KBM-7 (cell line): ENCODE measurements at regions not wholly inside any gene's neighbourhood (a gene's known extent, or its start where the extent isn't known, plus 50 kb on each side); places are given as distances from the start of the nearest gene placed in this dataset.

Experiments
- DNase-seq: peaks from one replicate; pipeline ENCODE4 v3.0.0-alpha.2; 2015
- in situ Hi-C: fragments of 300-500 bp; cut with MboI; formaldehyde crosslinking; loops from 2 replicates; pipeline ENCODE4 v1.14.3; 2020; ENCODE audit warnings: low sequenced_read_pairs, low pct_unique_long_range_greater_than_20kb, mixed read lengths

GRCh38 chr3:104555728-104556127, 811.0 kb upstream of the ALCAM start:
- no peak for DNase-seq
- in situ Hi-C loops, result no loop called here

GRCh38 chr3:104556372-104557078, 810.2 kb upstream of the ALCAM start:
- in situ Hi-C loops, result no loop called here
- peak; percentile 31 for DNase-seq

GRCh38 chr3:104561324-104561723, 805.4 kb upstream of the ALCAM start:
- in situ Hi-C loops, result no loop called here
- no peak for DNase-seq

- peak; percentile 71 for DNase-seq
- in situ Hi-C loops, result no loop called here
Observed at GRCh38 chr3:104564045-104564643, 802.6 kb upstream of the ALCAM start.

- DNase-seq, result no peak
- in situ Hi-C loops, result no loop called here
Observed at GRCh38 chr3:104566054-104566453, 800.7 kb upstream of the ALCAM start.

- DNase-seq, result no peak
- in situ Hi-C loops, result no loop called here
Observed at GRCh38 chr3:104575634-104576033, 791.1 kb upstream of the ALCAM start.

GRCh38 chr3:104578558-104578957, 788.2 kb upstream of the ALCAM start:
- DNase-seq, result no peak
- in situ Hi-C loops, result no loop called here

GRCh38 chr3:104582092-104582491, 784.6 kb upstream of the ALCAM start:
- peak; percentile 16 for DNase-seq
- in situ Hi-C loops, result no loop called here

- in situ Hi-C loops, result no loop called here
- DNase-seq, result no peak
Observed at GRCh38 chr3:104584682-104585081, 782.0 kb upstream of the ALCAM start.

- in situ Hi-C loops, result no loop called here
- DNase-seq, result no peak
Observed at GRCh38 chr3:104586344-104586743, 780.4 kb upstream of the ALCAM start.

- no peak for DNase-seq
- in situ Hi-C loops, result no loop called here
Observed at GRCh38 chr3:104588442-104588841, 778.3 kb upstream of the ALCAM start.

- DNase-seq, result no peak
- in situ Hi-C loops, result no loop called here
Observed at GRCh38 chr3:104591776-104592175, 774.9 kb upstream of the ALCAM start.

- in situ Hi-C loops, result no loop called here
- no peak for DNase-seq
Observed at GRCh38 chr3:104594491-104594890, 772.2 kb upstream of the ALCAM start.

- DNase-seq, result no peak
- in situ Hi-C loops, result no loop called here
Observed at GRCh38 chr3:104596054-104596453, 770.7 kb upstream of the ALCAM start.

GRCh38 chr3:104596551-104596950, 770.2 kb upstream of the ALCAM start:
- DNase-seq, result peak; percentile 58
- in situ Hi-C loops, result no loop called here

- DNase-seq, result no peak
Observed at GRCh38 chr3:104598848-104599511, 767.7 kb upstream of the ALCAM start.

GRCh38 chr3:104604326-104605010, 762.2 kb upstream of the ALCAM start:
- in situ Hi-C loops, result no loop called here

More at GRCh38 chr3:104598848-104599511, 767.7 kb upstream of the ALCAM start:
- in situ Hi-C loops, result no loop called here

GRCh38 chr3:104606812-104607211, 759.9 kb upstream of the ALCAM start:
- DNase-seq, result no peak
- in situ Hi-C loops, result no loop called here

More at GRCh38 chr3:104604326-104605010, 762.2 kb upstream of the ALCAM start:
- DNase-seq, result peak; percentile 45

GRCh38 chr3:104610730-104611652, 755.7 kb upstream of the ALCAM start:
- no peak for DNase-seq
- in situ Hi-C loops, result no loop called here
